ENCODE measurements at regions not wholly inside any gene's neighbourhood (a gene's known extent, or its start where the extent isn't known, plus 50 kb on each side); places are given as distances from the start of the nearest gene placed in this dataset.

- ATAC-seq (no peak), FAIRE-seq (no peak), DNase-seq (ENCODE audit: low spot score) (no peak)
- in situ Hi-C loops (cut with HindIII; ENCODE audit: extremely low pct_ligation_motif_present, low pct_unique_long_range_greater_than_20kb) (no loop called here), intact Hi-C loops (cut with micrococcal nuclease; ENCODE audit: unreplicated experiment) (no loop called here)
- H3K9ac ChIP-seq (ENCODE audit: insufficient read depth, low read depth, low read length): no peak overlapping the region
- H3K27ac ChIP-seq (ENCODE audit: extremely low read length, insufficient read depth, low read length): no peak overlapping the region
- POLR2A ChIA-PET: no interaction called here
- no peaks in the 10 kb centered on the region for H3K4me1 ChIP-seq (ENCODE audit: insufficient read depth, low read length)
- H4K20me1 ChIP-seq (ENCODE audit: insufficient read depth, low read length): no peaks in the 10 kb centered on the region
- BruUV-seq (replicated peaks): no TSS peak
- no peak for TF ChIP-seq ZNF280D (CRISPR knock-in tag; IDR thresholded peaks at IDR 0.05)
- no peak for TF ChIP-seq TEAD3 (CRISPR knock-in tag; optimal IDR thresholded peaks at IDR 0.05; ENCODE audit: borderline replicate concordance)
- TF ChIP-seq KDM5A (IDR thresholded peaks at IDR 0.05; ENCODE audit: borderline replicate concordance, low read length): no peak
- TF ChIP-seq ZNF280B (CRISPR knock-in tag; IDR thresholded peaks at IDR 0.05; ENCODE audit: borderline replicate concordance): no peak
- TF ChIP-seq SIX4 (CRISPR knock-in tag; IDR thresholded peaks at IDR 0.05): no peak
- no peak for TF ChIP-seq ZNF30 (CRISPR knock-in tag; IDR thresholded peaks at IDR 0.05)
- TF ChIP-seq SETDB1 (CRISPR knock-in tag; IDR thresholded peaks at IDR 0.05; ENCODE audit: borderline replicate concordance): no peak
- TF ChIP-seq ATM (IDR thresholded peaks at IDR 0.05; ENCODE audit: borderline replicate concordance): no peak
- TF ChIP-seq CREB3 (CRISPR knock-in tag; IDR thresholded peaks at IDR 0.05): no peak
- TF ChIP-seq BRF2 (CRISPR knock-in tag; IDR thresholded peaks at IDR 0.05): no peak
- no peak for TF ChIP-seq NCOR1 (IDR thresholded peaks at IDR 0.05; ENCODE audit: borderline replicate concordance, low read length)
- TF ChIP-seq RARG (CRISPR knock-in tag; IDR thresholded peaks at IDR 0.05; ENCODE audit: low read depth): no peak
- TF ChIP-seq, protein P1, sequence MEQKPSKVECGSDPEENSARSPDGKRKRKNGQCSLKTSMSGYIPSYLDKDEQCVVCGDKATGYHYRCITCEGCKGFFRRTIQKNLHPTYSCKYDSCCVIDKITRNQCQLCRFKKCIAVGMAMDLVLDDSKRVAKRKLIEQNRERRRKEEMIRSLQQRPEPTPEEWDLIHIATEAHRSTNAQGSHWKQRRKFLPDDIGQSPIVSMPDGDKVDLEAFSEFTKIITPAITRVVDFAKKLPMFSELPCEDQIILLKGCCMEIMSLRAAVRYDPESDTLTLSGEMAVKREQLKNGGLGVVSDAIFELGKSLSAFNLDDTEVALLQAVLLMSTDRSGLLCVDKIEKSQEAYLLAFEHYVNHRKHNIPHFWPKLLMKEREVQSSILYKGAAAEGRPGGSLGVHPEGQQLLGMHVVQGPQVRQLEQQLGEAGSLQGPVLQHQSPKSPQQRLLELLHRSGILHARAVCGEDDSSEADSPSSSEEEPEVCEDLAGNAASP (CRISPR knock-in tag; IDR thresholded peaks at IDR 0.05; ENCODE audit: borderline replicate concordance): no peak
- no peaks in the 10 kb centered on the region for H3K9me3 ChIP-seq (ENCODE audit: low read length)
- CTCF ChIA-PET (ENCODE audit: low intra/inter-chr PET ratio, low total read pairs): no interaction called here
- WGBS (ENCODE audit: low lambda C conversion rate): 66% methylated on average over 15 of the region's 16 CpGs
- no peak overlapping the region for H3K4me3 ChIP-seq (replicated peaks in 1 of 3; ENCODE audit: insufficient read depth in 1 of 3, low read depth in 2 of 3, low read length in 3 of 3)
- no peaks in the 10 kb centered on the region for H3K36me3 ChIP-seq (replicated peaks in 1 of 2; ENCODE audit: control insufficient read depth in 1 of 2, insufficient read depth in 2 of 2, low read length in 2 of 2)
- no peak overlapping the region for H2AFZ ChIP-seq (ENCODE audit: low read length)
- no peaks in the 10 kb centered on the region; a peak in 1 of 5 replicates for H3K27me3 ChIP-seq (ENCODE audit: control insufficient read depth in 1 of 2, insufficient read depth in 2 of 2, low read length in 2 of 2)
- H3K79me2 ChIP-seq (ENCODE audit: insufficient read depth, low read length): no peaks in the 10 kb centered on the region
- H3K4me2 ChIP-seq (ENCODE audit: low read depth, low read length): no peak overlapping the region
Measured at GRCh38 chr7:17665029-17665428, 275.3 kb downstream of the SNX13 start.

Data from HepG2 (cell line).